Natural killer cell treated with Interleukin-12 subunit alpha and Interleukin-12 subunit beta and Interleukin-15 and Interleukin-18, amount 100 ng/mL, for 72 hours (primary cell): ENCODE measurements at regions not wholly inside any gene's neighbourhood (a gene's known extent, or its start where the extent isn't known, plus 50 kb on each side); places are given as distances from the start of the nearest gene placed in this dataset.
"Not testable (repeated sequence)": the region's sequence is repeated elsewhere in the genome, so short reads cannot be mapped to it uniquely, and the experiment has no call there.

ENCODE experiments used
- ATAC-seq, 2 donors: fragments of 150-1000 bp; cut with Tn5 transposase in 1 of 2; sonication (Bioruptor Pico), chemical (Tn5 transposase) in 1 of 2; 2 replicates each; pipeline ENCODE4 v1.10.0; 2021
- DNase-seq: peaks from one replicate; pipeline ENCODE4 v3.0.0; 2022; ENCODE audit warnings: low spot score
- H3K27ac Mint-ChIP-seq, 2 donors: 1 replicate in 1 of 2; 2 replicates in 1 of 2; pipeline ENCODE4 v1.8.0; 2022; ENCODE audit warnings: mixed read lengths in 2 of 2, mild to moderate bottlenecking in 1 of 2, moderate library complexity in 1 of 2
- H3K27me3 Mint-ChIP-seq, 2 donors: 1 replicate in 1 of 2; 2 replicates in 1 of 2; pipeline ENCODE4 v1.8.0; 2022; ENCODE audit warnings: mixed read lengths in 2 of 2
- H3K36me3 Mint-ChIP-seq: one replicate; pipeline ENCODE4 v1.8.0; 2022; ENCODE audit warnings: mixed read lengths
- H3K4me1 Mint-ChIP-seq, 2 donors: 1 replicate in 1 of 2; 2 replicates in 1 of 2; pipeline ENCODE4 v1.8.0; 2022; ENCODE audit warnings: low read depth in 2 of 2, mixed read lengths in 2 of 2, mild to moderate bottlenecking in 1 of 2
- H3K4me3 Mint-ChIP-seq: one replicate; pipeline ENCODE4 v1.8.0; 2022; ENCODE audit warnings: mixed read lengths
- H3K9me3 Mint-ChIP-seq: 2 replicates; pipeline ENCODE4 v1.8.0; 2022; ENCODE audit warnings: mixed read lengths

GRCh38 chr5:57719216-57719615 is 236.6 kb upstream of the ACTBL2 start:
- Mint-ChIP-seq H3K36me3 (no peaks in the 10 kb centered on the region), H3K27me3 (peaks cover 13 to 14% of the 10 kb centered on the region in 2 donors), H3K4me3 (no peak overlapping the region), H3K4me1 (no peaks in the 10 kb centered on the region), H3K9me3 (peaks cover 9% of the 10 kb centered on the region), H3K27ac (no peak overlapping the region)
- DNase-seq, result no peak
- ATAC-seq, result no peak

GRCh38 chr5:57718155-57718554 is 235.5 kb upstream of the ACTBL2 start:
- Mint-ChIP-seq H3K27ac (no peak overlapping the region), H3K4me3 (no peak overlapping the region), H3K4me1 (no peaks in the 10 kb centered on the region), H3K36me3 (no peaks in the 10 kb centered on the region), H3K9me3 (peaks cover 9% of the 10 kb centered on the region), H3K27me3 (peaks cover 13 to 14% of the 10 kb centered on the region in 2 donors)
- no peak for ATAC-seq
- no peak for DNase-seq

- Mint-ChIP-seq H3K27me3 (peaks cover 13 to 14% of the 10 kb centered on the region in 2 donors), H3K27ac (no peak overlapping the region), H3K4me3 (no peak overlapping the region)
Measured at GRCh38 chr5:57717555-57717954, 234.9 kb upstream of the ACTBL2 start.

GRCh38 chr5:57716661-57717060 is 234.1 kb upstream of the ACTBL2 start:
- Mint-ChIP-seq H3K27ac (no peak overlapping the region), H3K27me3 (peaks cover 13 to 14% of the 10 kb centered on the region in 2 donors), H3K9me3 (peaks cover 9% of the 10 kb centered on the region), H3K4me3 (no peak overlapping the region), H3K36me3 (no peaks in the 10 kb centered on the region), H3K4me1 (no peaks in the 10 kb centered on the region)
- ATAC-seq (no peak), DNase-seq (no peak)

More at GRCh38 chr5:57717555-57717954, 234.9 kb upstream of the ACTBL2 start:
- H3K36me3 Mint-ChIP-seq, result no peaks in the 10 kb centered on the region
- H3K4me1 Mint-ChIP-seq, result no peaks in the 10 kb centered on the region
- no peak for DNase-seq
- ATAC-seq, result no peak
- peaks cover 9% of the 10 kb centered on the region for H3K9me3 Mint-ChIP-seq

- DNase-seq (no peak), ATAC-seq (no peak)
- Mint-ChIP-seq H3K36me3 (no peaks in the 10 kb centered on the region), H3K4me3 (no peak overlapping the region), H3K27ac (no peak overlapping the region), H3K4me1 (no peaks in the 10 kb centered on the region), H3K27me3 (peaks cover 5% of the 10 kb centered on the region in 2 donors), H3K9me3 (peaks cover 5% of the 10 kb centered on the region)
Measured at GRCh38 chr5:57715296-57715695, 232.7 kb upstream of the ACTBL2 start.

- not testable (repeated sequence) for H3K9me3 Mint-ChIP-seq, H3K4me3 Mint-ChIP-seq, DNase-seq, H3K36me3 Mint-ChIP-seq, H3K27ac Mint-ChIP-seq, ATAC-seq, H3K4me1 Mint-ChIP-seq, H3K27me3 Mint-ChIP-seq
Measured at GRCh38 chr5:57713535-57713934, 230.9 kb upstream of the ACTBL2 start.

- no peak for ATAC-seq
- H3K27me3 Mint-ChIP-seq, result peaks cover 0 to 5% of the 10 kb centered on the region in 2 donors
- H3K27ac Mint-ChIP-seq, result no peak overlapping the region
- H3K9me3 Mint-ChIP-seq, result peaks cover 5% of the 10 kb centered on the region
- no peaks in the 10 kb centered on the region for H3K4me1 Mint-ChIP-seq
- DNase-seq, result no peak
- H3K4me3 Mint-ChIP-seq, result no peak overlapping the region
- H3K36me3 Mint-ChIP-seq, result no peaks in the 10 kb centered on the region
Measured at GRCh38 chr5:57711946-57712345, 229.3 kb upstream of the ACTBL2 start.

GRCh38 chr5:57711471-57711870 is 228.9 kb upstream of the ACTBL2 start:
- Mint-ChIP-seq H3K27ac (no peak overlapping the region), H3K36me3 (no peaks in the 10 kb centered on the region), H3K4me1 (no peaks in the 10 kb centered on the region), H3K4me3 (no peak overlapping the region), H3K27me3 (peaks cover 0 to 5% of the 10 kb centered on the region in 2 donors), H3K9me3 (peaks cover 5% of the 10 kb centered on the region)
- DNase-seq (no peak), ATAC-seq (no peak)

GRCh38 chr5:57710126-57710525 is 227.5 kb upstream of the ACTBL2 start:
- H3K9me3 Mint-ChIP-seq, result no peaks in the 10 kb centered on the region
- ATAC-seq, result no peak

GRCh38 chr5:57705769-57706168 is 223.2 kb upstream of the ACTBL2 start:
- Mint-ChIP-seq H3K4me3 (no peak overlapping the region), H3K36me3 (no peaks in the 10 kb centered on the region), H3K4me1 (no peaks in the 10 kb centered on the region), H3K27me3 (no peaks in the 10 kb centered on the region), H3K27ac (no peak overlapping the region), H3K9me3 (no peaks in the 10 kb centered on the region)
- no peak for DNase-seq
- ATAC-seq, result no peak

More at GRCh38 chr5:57710126-57710525, 227.5 kb upstream of the ACTBL2 start:
- Mint-ChIP-seq H3K4me1 (no peaks in the 10 kb centered on the region), H3K4me3 (no peak overlapping the region), H3K36me3 (no peaks in the 10 kb centered on the region), H3K27me3 (no peaks in the 10 kb centered on the region), H3K27ac (no peak overlapping the region)
- no peak for DNase-seq

- Mint-ChIP-seq H3K27ac (no peak overlapping the region), H3K4me1 (no peaks in the 10 kb centered on the region)
Measured at GRCh38 chr5:57703721-57704120, 221.1 kb upstream of the ACTBL2 start.

GRCh38 chr5:57700484-57700883 is 217.9 kb upstream of the ACTBL2 start:
- Mint-ChIP-seq H3K27me3 (peaks cover 0 to 11% of the 10 kb centered on the region in 2 donors), H3K36me3 (no peaks in the 10 kb centered on the region), H3K4me1 (no peaks in the 10 kb centered on the region), H3K27ac (no peak overlapping the region), H3K4me3 (no peak overlapping the region), H3K9me3 (no peaks in the 10 kb centered on the region)
- DNase-seq, result no peak
- ATAC-seq, result no peak

More at GRCh38 chr5:57703721-57704120, 221.1 kb upstream of the ACTBL2 start:
- ATAC-seq (no peak), DNase-seq (no peak)
- peaks cover 0 to 11% of the 10 kb centered on the region in 2 donors for H3K27me3 Mint-ChIP-seq
- H3K36me3 Mint-ChIP-seq, result no peaks in the 10 kb centered on the region
- H3K9me3 Mint-ChIP-seq, result no peaks in the 10 kb centered on the region
- H3K4me3 Mint-ChIP-seq, result no peak overlapping the region

GRCh38 chr5:57700072-57700471 is 217.5 kb upstream of the ACTBL2 start:
- peaks cover 0 to 11% of the 10 kb centered on the region in 2 donors for H3K27me3 Mint-ChIP-seq
- H3K4me3 Mint-ChIP-seq, result no peak overlapping the region
- H3K27ac Mint-ChIP-seq, result no peak overlapping the region
- H3K4me1 Mint-ChIP-seq, result no peaks in the 10 kb centered on the region
- ATAC-seq, result no peak
- no peaks in the 10 kb centered on the region for H3K36me3 Mint-ChIP-seq
- no peaks in the 10 kb centered on the region for H3K9me3 Mint-ChIP-seq
- DNase-seq, result no peak

GRCh38 chr5:57698802-57699201 is 216.2 kb upstream of the ACTBL2 start:
- no peaks in the 10 kb centered on the region for H3K4me1 Mint-ChIP-seq
- DNase-seq (no peak), ATAC-seq (no peak)

GRCh38 chr5:57698086-57698485 is 215.5 kb upstream of the ACTBL2 start:
- H3K36me3 Mint-ChIP-seq, result no peaks in the 10 kb centered on the region
- H3K9me3 Mint-ChIP-seq, result no peaks in the 10 kb centered on the region
- ATAC-seq, result no peak
- H3K27ac Mint-ChIP-seq, result no peak overlapping the region
- H3K27me3 Mint-ChIP-seq, result peaks cover 0 to 11% of the 10 kb centered on the region in 2 donors
- no peak overlapping the region for H3K4me3 Mint-ChIP-seq
- no peaks in the 10 kb centered on the region for H3K4me1 Mint-ChIP-seq
- DNase-seq, result no peak

More at GRCh38 chr5:57698802-57699201, 216.2 kb upstream of the ACTBL2 start:
- Mint-ChIP-seq H3K27ac (no peak overlapping the region), H3K4me3 (no peak overlapping the region), H3K27me3 (peaks cover 0 to 11% of the 10 kb centered on the region in 2 donors), H3K9me3 (no peaks in the 10 kb centered on the region), H3K36me3 (no peaks in the 10 kb centered on the region)
